PC-3 (cell line): ENCODE measurements at regions not wholly inside any gene's neighbourhood (a gene's known extent, or its start where the extent isn't known, plus 50 kb on each side); places are given as distances from the start of the nearest gene placed in this dataset.

ENCODE experiments used
- ATAC-seq: fragments of 200-7000 bp; cut with Tn5 transposase; 2 replicates; pipeline ENCODE4 v1.9.1; 2020; ENCODE audit warnings: mild to moderate bottlenecking, moderate library complexity
- BruUV-seq: library from RNA; stranded (reverse); fragments of 400-500 nt; replicated peaks from 2 replicates; lab custom pipeline; 2021; lab: Mats Ljungman, UMichigan
- CTCF ChIA-PET: fragments of 300-600 bp; sonication (Branson Sonifier 250); formaldehyde crosslinking; loops from one replicate; lab custom pipeline; 2022; ENCODE audit warnings: antibody characterized with exemption; lab: Charles Lee
- POLR2A ChIA-PET: fragments of 300-600 bp; sonication (Branson Sonifier 250); formaldehyde crosslinking; loops from one replicate; lab custom pipeline; 2022; ENCODE audit warnings: antibody characterized with exemption; ENCODE audit not compliant: unreplicated experiment; lab: Charles Lee
- DNase-seq: peaks from one replicate; pipeline ENCODE4 v3.0.0-alpha.2; 2015
- H2AFZ ChIP-seq: fragments of 300-600 bp; sonication (generic); 2 replicates; pipeline ENCODE4 v1.6.0; 2016; ENCODE audit warnings: antibody characterized with exemption, low read length
- H3F3A ChIP-seq: fragments of 300-600 bp; sonication (generic); one replicate; pipeline ENCODE4 v1.6.0; 2017; ENCODE audit warnings: antibody characterized with exemption, low read length, control low read depth, mild to moderate bottlenecking; ENCODE audit not compliant: unreplicated experiment
- H3K27ac ChIP-seq: fragments of 300-600 bp; sonication (generic); 2 replicates; pipeline ENCODE4 v1.5.1; 2016; ENCODE audit warnings: mild to moderate bottlenecking, low read length
- H3K27me3 ChIP-seq: fragments of 300-600 bp; sonication (generic); 2 replicates; pipeline ENCODE4 v1.6.1; 2016; ENCODE audit warnings: low read length, mixed read lengths
- H3K36me3 ChIP-seq: fragments of 300-600 bp; sonication (generic); 2 replicates; pipeline ENCODE4 v1.6.1; 2016; ENCODE audit warnings: low read depth, mixed run types, low read length, mixed read lengths
- H3K4me1 ChIP-seq: fragments of 300-600 bp; sonication (generic); 2 replicates; pipeline ENCODE4 v1.5.1; 2016; ENCODE audit warnings: low read length; ENCODE audit not compliant: insufficient read depth
- H3K4me2 ChIP-seq: fragments of 300-600 bp; sonication (generic); 2 replicates; pipeline ENCODE4 v1.6.0; 2016; ENCODE audit warnings: low read length
- H3K4me3 ChIP-seq: fragments of 300-600 bp; sonication (generic); 2 replicates; pipeline ENCODE4 v1.5.1; 2016; ENCODE audit warnings: mild to moderate bottlenecking, low read length, mixed read lengths
- H3K79me2 ChIP-seq: fragments of 300-600 bp; sonication (generic); 2 replicates; pipeline ENCODE4 v1.6.1; 2017; ENCODE audit warnings: low read length, mixed read lengths
- H3K9ac ChIP-seq: fragments of 300-600 bp; sonication (generic); 2 replicates; pipeline ENCODE4 v1.6.0; 2016; ENCODE audit warnings: mild to moderate bottlenecking, low read length
- H3K9me2 ChIP-seq: fragments of 300-600 bp; sonication (generic); replicated peaks from 2 replicates; pipeline ENCODE4 v1.6.1; 2016; ENCODE audit warnings: mixed run types, low read length, mixed read lengths
- H3K9me3 ChIP-seq: fragments of 300-600 bp; sonication (generic); 2 replicates; pipeline ENCODE4 v1.6.1; 2016; ENCODE audit warnings: low read length, mixed read lengths
- H4K20me1 ChIP-seq: fragments of 300-600 bp; sonication (generic); 2 replicates; pipeline ENCODE4 v1.6.1; 2016; ENCODE audit warnings: low read length, mixed read lengths
- CTCF ChIP-seq: fragments of 300-600 bp; sonication (generic); conservative IDR thresholded peaks from 2 replicates; pipeline ENCODE4 v1.5.1; 2017; ENCODE audit warnings: antibody characterized with exemption, low read depth, mild to moderate bottlenecking, low read length
- EZH2 ChIP-seq: fragments of 300-600 bp; sonication (generic); IDR thresholded peaks from one replicate; pipeline ENCODE4 v1.6.1; 2017; ENCODE audit warnings: antibody characterized with exemption, mild to moderate bottlenecking, low read length; ENCODE audit not compliant: unreplicated experiment
- EZH2phosphoT487 ChIP-seq: fragments of 300-600 bp; sonication (generic); IDR thresholded peaks from 2 replicates; pipeline ENCODE4 v1.6.1; 2018; ENCODE audit warnings: mild to moderate bottlenecking, antibody characterized with exemption, low read length, borderline replicate concordance
- intact Hi-C: fragments of 100-400 bp; cut with micrococcal nuclease; formaldehyde crosslinking; loops from 2 replicates; pipeline ENCODE4 v1.9.0; 2023

- Histone ChIP-seq H3K36me3 (no peaks in the 10 kb centered on the region), H3K79me2 (no peaks in the 10 kb centered on the region), H3K9ac (peak overlapping the region; percentile 65), H3K27ac (peak overlapping the region; percentile 62), H3K4me1 (peaks cover 34% of the 10 kb centered on the region), H3K9me3 (no peaks in the 10 kb centered on the region), H3K4me3 (no peak overlapping the region), H3K9me2 (no peaks in the 10 kb centered on the region), H3F3A (no peaks in the 10 kb centered on the region), H2AFZ (peak overlapping the region; percentile 69), H3K27me3 (no peaks in the 10 kb centered on the region), H3K4me2 (0 out of 2 replicates have a peak overlapping the region, but pooled peaks have one; percentile 26), H4K20me1 (no peaks in the 10 kb centered on the region)
- DNase-seq (peak; percentile 89), ATAC-seq (peak; percentile 92)
- ChIA-PET CTCF (interaction anchor here (0.5 to 1.4 kb wide), 17 partner anchors 8 to 1240 kb away, joined by 3 to 9 read pairs (median 5); partner anchors contain the start of gene SUPT3H), POLR2A (interaction anchor here (0.6 to 0.8 kb wide), 3 partner anchors 49 to 295 kb away, joined by 3 to 4 read pairs (median 4); no protein-coding TSS in a partner anchor)
- BruUV-seq: no TSS peak
- intact Hi-C loops: loop anchor here (1.0 to 10.0 kb wide), 8 partner anchors 60 to 1060 kb away; no protein-coding TSS in a partner anchor
- TF ChIP-seq EZH2 (no peak), EZH2phosphoT487 (no peak), CTCF (peak; percentile 94)
Measured at GRCh38 chr6:45714741-45715507, 300.7 kb downstream of the CLIC5 start.

DNA sequence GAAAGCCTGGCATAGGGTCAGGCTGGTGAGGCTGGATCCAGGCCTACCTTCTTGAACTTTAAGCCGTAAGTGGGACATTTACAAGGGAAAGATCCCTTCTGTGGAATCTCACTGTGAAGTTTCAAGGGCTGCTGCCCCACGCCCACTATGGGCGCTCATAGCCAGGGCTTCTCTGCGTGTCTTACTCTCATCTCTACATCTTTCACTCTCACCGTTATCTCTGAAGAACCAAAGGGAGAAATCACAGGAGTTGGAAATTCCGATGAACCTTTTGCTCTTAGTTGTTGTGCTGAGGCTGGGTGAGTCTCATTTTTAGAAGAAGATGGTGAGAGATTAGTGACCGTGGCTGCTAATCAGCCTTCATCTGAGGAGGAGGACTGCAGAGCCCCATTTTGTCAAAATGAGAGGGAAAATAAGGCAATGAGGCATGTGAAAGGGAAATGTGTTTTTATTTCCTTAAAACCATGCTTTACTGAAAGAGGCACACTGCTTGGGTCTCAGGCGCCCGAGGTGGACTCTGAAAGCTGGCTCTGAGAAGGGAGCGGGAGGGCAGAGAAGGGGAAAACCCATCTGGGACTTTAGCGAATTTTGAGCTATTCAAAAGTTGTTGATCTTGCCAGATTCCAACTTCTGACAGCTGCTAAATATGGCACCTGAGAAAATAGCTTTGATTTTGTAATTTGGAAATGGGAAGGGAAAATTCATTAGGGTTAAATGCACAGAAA is 301.5 kb downstream of the CLIC5 start:
- Histone ChIP-seq H3K27me3 (no peaks in the 10 kb centered on the region), H2AFZ (peak overlapping the region; percentile 69), H3K36me3 (no peaks in the 10 kb centered on the region), H3F3A (no peaks in the 10 kb centered on the region), H3K4me2 (0 out of 2 replicates have a peak overlapping the region, but pooled peaks have one; percentile 26), H3K9ac (peak overlapping the region; percentile 65), H3K4me1 (peaks cover 37% of the 10 kb centered on the region), H3K4me3 (no peak overlapping the region), H3K27ac (peak overlapping the region; percentile 62), H3K9me2 (no peaks in the 10 kb centered on the region), H3K9me3 (no peaks in the 10 kb centered on the region), H3K79me2 (no peaks in the 10 kb centered on the region), H4K20me1 (no peaks in the 10 kb centered on the region)
- TF ChIP-seq CTCF (no peak), EZH2phosphoT487 (no peak), EZH2 (no peak)
- DNase-seq: no peak
- ChIA-PET CTCF (interaction anchor here (0.6 to 1.4 kb wide), 15 partner anchors 9 to 1239 kb away, joined by 3 to 9 read pairs (median 5); partner anchors contain the start of gene SUPT3H), POLR2A (interaction anchor here (0.6 to 0.8 kb wide), 2 partner anchors 90 to 294 kb away, joined by 4 read pairs; no protein-coding TSS in a partner anchor)
- ATAC-seq: no peak
- no TSS peak for BruUV-seq
- intact Hi-C loops: loop anchor here (1.0 to 10.0 kb wide), 8 partner anchors 59 to 1059 kb away; no protein-coding TSS in a partner anchor
